NK-92 treated with Interleukin-12 subunit alpha and Interleukin-12 subunit beta, amount 100 ng/mL, for 24 hours (cell line): ENCODE measurements at regions not wholly inside any gene's neighbourhood (a gene's known extent, or its start where the extent isn't known, plus 50 kb on each side); places are given as distances from the start of the nearest gene placed in this dataset.

Experiments used
- DNase-seq: peaks from one replicate; lab custom pipeline; 2025; lab: John Stamatoyannopoulos, UW

DNA sequence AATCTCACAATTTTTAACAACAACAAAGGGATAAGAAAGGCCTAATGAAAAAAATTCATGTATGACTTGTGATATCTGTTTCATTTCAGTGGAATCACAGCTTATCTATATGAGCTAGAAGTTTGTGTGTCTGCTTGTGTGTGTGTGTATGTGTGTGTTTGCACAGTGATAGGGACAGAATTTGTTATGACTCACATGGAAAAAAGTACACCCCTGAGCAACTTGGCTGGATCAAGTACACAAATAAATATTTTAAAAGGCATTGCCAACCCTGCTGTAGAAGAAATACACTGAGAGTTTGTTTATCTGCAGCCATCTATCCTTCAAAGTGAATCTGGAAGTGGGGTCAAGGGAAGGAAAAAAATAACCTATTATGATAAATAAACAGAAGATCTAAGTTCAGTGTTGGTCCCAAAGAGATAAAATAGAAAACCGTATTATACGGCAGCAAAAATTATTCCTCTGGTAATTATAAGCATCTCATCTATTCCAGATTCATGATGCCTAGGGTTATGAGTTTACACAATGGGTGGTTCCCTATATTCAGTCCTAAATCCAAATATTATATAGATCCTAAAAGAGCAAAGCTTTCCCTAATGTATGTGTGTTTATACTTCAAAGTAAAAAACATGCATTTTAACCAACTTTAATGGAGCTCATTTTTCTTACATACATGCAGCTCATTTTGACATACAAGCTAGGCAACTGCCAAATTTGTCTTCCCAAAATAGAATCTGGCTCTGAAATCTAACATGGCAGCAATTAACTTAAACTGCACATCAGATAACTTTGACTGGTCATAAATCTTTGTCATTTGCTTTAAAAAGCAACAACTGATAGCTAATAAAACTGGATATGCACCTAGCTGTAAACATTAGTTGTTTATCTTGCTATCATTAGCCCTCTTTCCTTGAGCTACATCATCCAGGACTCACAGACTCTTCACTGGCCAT, 420.6 kb downstream of the IRS1 start:
- no peak for DNase-seq

DNA sequence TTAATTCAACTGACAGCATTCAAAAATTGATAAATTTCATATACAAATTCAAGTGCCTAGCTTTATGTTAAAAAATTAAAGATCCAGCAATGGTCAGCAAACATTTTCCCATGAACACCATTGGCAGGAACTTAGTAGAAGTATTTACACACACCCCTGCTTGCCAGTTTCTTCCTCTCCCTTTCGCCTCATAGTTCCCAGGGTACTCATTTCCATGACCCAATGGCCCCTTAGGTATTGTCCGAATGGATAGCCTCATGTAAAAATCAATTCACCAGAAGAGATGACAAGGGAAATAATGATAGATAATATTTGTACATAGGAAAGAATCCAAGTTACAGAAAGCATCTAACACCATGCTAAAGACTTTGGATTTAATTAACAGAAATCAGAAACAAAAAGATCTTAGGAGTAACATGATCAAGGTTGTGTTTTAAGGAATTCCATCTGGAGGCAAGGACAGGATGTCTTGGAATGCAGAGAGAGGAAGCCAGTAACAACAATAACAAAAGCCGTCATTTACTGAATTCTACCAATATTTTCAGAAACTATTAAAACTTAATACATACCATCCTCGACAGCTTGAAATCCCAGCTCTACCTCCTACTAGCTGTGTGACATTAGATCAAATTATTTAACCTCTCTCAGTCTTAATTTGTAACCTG, 423.0 kb downstream of the IRS1 start:
- DNase-seq, result no peak

DNA sequence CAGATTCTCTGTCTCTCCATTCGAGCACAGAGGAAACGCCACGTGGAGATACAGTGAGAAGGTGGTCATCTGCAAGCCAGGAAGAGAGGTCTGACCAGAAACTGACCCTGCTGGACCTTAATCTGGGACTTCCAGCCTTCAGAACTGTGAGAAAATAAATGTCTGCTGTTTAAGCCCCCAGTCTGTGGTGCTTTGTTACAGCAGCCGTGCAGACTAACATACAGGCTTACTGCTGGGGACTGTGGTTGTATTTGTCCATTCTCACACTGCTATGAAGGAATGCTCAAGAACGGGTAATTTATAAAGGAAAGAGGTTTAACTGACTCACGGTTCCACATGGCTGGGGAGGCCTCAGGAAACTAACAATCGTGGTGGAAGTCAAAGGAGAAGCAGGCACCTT, 432.7 kb downstream of the IRS1 start:
- no peak for DNase-seq

DNA sequence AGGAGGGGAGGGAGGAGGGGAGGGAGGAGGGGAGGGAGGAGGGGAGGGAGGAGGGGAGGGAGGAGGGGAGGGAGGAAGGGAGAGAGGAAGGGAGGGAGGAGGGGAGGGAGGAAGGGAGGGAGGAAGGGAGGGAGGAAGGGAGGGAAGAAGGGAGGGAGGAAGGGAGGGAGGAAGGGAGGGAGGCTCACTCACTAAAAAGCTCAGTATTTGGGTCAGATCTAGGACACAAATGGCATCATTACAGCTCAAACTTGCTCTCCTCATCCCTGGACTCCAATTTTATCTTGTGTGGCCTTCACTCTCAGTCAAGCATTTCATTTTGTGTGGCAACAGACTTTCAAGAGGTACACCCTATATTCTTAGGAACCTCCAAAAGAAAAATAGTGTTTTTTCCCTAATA, 435.4 kb downstream of the IRS1 start:
- DNase-seq, result no peak

DNA sequence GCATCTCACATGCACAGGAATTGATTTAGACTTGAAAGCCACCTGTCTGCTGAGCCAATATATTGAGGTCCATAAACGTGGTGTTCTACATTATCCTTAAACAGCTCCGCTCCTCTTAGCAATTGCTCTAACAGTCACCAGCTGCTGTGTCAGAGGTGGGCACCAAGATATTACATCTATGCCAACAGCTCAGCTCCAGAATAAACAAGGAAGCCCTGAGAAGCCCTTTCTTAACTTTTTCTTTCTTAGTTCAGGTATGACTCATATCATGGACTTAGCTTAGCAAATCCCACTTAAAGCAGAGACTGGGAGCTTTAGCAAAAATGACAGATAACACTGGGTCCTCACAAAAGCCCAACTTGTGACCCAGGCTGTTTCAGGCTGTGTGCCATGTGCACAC, 436.6 kb downstream of the IRS1 start:
- no peak for DNase-seq

DNA sequence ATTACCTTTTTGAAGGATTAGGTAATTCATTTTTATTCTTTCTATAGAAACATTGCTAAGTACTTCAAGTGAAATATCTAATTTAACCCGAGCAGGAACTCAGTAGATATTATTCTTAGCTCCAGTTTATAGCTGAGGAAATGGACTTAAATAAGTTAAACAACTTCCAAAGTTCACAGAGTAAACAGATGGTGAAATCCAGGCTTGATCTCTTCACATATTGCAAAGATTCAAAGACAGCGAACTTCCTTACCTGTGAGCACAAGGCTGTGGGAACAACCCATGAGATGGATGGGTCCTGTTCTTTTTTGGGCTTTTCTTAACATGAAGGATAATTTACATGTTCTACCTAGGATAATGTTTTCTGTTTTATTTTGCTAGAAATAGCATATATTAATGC, 439.0 kb downstream of the IRS1 start:
- no peak for DNase-seq

DNA sequence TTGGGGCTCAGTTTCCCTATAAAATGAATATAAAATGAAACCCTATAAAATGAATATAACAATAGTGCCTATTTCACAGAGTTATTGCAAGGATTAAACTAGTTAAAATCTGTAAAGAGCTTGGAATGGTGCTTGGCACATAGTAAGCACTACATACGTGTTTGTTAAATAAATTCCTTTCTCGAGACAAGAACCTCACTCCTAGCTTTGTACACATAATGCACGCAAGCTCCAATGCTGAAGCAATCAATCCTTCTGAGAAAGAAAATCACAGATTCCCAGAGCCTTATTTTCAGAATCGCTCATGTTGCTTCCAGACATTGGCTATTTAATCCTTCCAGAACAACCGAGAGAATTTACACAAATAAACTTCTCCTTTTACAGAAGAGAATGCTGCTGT, 440.9 kb downstream of the IRS1 start:
- DNase-seq, result no peak

DNA sequence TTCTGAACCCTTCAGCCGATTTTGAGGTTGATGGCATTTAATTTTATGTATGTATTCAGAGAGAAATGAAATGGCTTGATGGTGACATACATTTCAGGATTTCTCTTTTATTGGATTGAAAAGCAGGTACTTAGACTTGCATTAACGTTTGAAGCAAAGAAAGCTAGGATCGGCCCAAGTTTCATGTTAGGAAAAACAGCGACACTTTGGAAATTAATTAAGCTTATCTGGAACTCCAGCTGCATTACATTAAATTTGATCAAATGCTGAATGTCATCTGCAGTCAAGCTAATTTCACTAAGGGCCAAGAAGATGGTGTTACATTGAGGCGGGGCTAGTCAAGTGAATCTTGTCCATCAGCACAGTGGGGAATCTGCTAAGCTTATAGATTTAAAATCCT, 441.8 kb downstream of the IRS1 start:
- no peak for DNase-seq

DNA sequence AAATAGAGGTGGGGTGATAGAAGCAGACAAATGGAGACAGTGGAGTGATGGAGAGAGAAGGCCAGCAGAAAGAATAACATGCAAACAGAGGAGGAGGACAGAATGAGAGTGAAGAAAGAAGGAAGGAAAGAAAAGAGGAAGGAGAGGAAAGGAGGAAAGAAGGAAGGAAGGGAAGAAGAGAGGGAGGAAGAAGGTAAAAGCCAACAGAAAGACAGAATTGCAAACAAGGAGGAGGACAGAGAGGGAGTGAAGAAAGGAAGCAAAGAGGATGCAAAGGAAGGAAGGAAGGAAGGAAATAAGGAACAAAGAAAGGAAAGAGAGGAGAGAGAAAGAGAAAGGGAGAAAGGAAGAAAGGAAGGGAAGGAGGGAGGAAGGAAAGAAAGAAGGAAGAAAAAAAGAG, 444.0 kb downstream of the IRS1 start:
- DNase-seq, result no peak

DNA sequence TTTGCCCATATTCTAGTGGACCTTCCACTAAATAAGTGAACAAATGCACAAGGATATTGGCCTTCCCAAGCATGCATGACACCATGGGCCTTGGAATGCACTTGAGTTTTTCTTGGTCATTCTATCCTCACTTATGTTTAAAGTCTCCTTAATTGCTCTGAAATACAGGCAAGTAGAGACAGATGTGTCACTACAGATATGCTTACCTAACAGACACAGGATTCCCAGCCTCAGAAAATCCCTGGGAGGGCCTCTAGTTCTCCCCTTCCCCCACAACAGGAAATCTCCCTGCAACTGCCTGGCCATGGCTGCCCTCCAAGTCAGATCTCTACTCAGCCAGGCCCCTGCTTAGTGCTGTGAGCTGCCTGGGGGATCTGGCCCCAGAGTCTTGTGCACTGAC, 445.2 kb downstream of the IRS1 start:
- no peak for DNase-seq

DNA sequence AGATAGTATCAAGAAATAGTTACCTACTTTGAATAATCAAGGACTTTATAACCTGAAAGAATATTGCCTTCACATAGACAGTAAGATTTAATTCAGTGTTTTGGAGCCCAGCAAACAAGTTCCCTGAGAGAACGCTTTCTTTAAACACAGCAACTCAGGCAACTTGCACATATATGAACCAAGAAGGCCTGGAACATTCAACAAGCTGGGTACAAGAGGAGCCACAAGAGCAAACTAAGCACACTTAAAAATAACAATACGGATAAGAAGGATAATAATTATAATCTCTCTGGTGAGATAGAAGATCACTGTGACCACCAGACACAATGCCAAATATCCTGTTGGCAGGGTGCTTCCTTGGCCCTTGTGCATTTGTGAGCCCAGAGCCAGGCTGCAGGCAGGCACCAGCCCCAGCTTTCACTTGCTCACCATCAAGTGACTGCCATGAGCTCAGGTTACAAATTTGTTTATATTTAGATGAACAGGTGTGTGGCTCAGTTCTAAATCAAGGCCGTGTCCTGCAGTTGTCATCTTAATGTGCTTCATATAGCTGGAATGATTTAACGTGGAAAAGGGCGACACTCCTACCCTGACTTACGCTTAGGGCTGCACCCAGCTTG, 446.6 kb downstream of the IRS1 start:
- DNase-seq, result no peak

DNA sequence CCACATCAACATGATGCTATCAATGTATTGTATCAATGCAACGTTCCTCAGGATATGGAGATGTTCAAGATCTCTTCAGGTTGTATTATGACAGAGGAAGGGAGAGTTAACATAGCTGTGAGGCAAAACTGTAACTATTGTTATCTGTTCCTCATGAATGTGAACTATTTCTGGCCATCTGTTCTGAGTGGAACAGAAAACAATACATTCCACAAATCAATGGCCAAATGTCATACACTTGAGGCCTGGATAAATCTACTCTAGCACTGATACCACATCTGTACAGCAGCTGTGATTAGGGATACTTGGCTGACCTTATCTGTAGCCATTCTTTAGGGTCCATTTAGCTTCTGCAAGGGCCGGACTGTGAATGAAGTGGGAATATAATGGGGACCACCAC, 447.9 kb downstream of the IRS1 start:
- DNase-seq, result no peak

DNA sequence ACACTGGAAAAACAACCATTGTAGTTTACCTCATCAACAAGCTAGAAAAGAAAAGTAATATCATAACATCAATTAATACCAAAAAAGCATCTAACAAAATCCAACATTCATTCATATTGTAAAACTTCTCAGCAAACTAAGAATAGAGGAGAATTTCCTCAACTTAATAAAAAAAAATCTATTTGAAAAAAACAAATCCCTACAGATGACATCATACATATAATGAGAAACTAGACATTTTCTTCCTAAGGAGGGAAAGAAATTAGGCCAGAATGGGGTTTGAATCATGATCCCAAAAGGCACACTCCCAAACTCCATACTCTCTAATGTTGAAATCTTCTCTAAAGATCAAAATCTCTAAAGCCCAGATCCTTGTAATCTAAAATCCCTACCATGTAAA, 460.0 kb downstream of the IRS1 start:
- DNase-seq, result no peak

DNA sequence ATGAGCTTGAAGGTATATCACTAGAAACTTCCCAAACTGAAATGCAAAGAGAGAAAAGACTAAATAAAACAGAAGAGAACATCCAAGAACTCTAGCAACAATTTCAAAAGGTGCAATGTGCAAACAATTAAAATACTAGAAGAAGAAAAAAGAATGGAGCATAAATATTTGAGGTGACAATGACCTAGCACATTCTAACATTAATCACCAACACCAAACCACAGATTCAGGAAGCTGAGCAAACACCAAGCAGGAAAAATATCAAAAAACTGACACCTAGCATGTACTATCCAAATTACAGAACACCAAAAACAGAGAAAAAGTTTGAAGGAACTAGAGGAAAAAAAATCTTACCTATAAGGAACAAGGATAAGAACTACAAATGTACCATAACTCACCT, 460.8 kb downstream of the IRS1 start:
- DNase-seq, result no peak

DNA sequence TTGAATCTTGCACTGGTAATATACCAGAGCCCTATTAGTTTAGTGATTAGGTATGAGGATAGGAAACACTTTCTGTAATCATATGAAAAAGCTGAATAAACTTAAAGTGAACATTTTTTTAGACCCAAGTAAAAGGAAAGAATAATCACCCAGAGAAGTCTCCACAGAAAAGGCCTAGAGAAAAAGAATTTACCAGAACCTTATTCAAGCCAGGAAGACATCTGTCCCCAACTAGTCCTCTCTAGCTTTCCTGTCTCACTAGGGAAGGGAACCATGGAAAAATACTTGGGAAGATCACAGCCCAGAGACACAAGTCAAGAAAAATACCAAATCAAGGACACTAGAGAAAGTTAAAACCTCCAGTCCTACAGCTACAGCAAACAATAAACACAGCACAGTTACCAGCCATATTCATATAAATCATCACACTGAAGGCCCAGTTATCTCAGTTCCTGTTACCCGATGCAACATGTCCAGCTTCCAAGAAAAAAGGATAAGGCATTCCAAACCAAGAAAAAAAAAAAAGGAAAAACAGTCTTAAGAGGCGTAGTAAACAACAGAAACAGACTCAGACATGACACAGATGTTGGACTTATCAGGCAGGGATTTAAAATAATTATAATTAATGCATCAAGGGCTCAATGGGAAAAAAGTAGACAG, 461.5 kb downstream of the IRS1 start:
- no peak for DNase-seq

DNA sequence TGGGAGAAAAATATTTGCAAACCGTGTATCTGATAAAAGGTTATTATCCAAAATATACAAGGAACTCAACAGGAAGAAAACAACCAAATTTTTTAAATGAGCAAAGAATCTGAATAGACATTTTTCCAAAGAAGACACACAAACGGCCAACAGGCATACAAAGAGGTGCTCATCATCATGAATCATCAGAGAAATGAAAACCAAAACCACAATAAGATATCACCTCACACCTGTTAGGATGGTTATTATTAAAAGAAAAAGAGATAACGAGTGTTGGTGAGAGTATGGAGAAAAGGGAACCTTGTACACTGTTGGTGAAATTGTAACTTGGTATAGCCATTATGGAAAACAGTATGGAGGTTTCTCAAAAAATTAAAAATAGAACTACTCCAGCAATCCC, 463.3 kb downstream of the IRS1 start:
- no peak for DNase-seq

DNA sequence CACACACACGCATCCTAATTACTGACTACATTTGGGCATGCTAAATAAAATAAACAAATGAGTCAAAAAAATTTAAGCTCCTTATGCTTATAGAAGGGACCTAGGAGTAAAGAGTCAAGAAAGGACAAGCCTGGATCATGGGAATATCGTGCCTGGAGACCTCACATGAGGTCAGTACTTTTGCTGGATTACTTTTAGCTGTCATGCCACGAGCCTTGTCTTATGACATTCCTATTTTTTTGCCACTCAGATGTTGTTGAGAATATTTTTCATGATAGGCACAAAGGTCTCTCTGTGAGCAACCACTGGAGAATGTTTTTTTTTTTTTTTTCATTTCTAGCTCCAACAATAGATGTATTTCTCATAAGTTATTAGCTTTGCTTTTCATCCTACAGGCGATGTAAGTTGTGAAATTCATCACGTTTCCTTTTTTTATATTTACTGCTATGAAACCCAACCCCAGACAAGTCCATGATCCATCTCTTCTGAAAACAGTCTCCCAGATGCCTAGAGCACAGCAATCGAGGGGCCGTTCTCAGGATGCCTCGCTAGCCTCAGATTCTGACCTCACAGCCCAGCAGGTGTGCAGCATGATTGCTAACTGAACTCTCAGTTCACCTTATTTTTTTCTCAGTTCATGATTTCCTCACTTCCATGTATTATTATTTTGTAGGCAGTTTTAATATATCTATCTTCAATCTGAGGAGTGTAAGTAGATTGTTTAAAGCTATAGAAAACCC, 464.5 kb downstream of the IRS1 start:
- no peak for DNase-seq

DNA sequence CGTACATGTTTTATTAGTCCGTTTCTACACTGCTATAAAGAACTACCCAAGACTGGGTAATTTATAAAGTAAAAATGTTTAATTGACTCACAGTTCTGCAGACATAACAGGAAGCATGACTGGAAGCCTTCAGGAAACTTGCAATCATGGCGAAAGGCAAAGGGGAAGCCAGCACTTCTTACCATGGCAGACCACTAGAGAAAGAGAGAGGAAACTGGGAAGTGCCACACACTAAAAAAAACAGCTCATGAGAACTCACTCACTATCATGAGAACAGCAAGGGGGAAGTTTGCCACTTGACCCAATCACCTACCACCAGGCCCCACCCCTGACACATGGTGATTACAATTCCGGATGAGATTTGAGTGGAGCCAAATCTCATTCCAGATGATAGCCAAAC, 466.2 kb downstream of the IRS1 start:
- no peak for DNase-seq

DNA sequence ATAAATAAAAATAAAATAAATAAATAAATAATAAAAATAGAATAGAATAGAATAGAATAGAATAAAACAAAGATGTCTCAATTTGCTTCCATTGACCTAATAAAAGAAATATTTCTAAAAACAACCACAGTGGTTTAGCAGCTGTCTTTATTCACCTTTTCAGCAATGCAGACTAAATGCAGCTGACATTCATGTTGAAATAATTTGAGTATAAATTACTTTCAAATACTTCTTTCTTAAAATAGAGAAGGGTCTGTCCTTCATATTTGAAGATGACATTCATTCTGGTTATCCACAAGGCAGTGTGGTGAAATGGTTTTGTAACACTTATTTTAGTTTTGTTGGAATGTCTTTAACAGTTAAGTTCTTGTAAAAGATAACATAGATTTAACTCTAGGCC, 469.4 kb downstream of the IRS1 start:
- no peak for DNase-seq

DNA sequence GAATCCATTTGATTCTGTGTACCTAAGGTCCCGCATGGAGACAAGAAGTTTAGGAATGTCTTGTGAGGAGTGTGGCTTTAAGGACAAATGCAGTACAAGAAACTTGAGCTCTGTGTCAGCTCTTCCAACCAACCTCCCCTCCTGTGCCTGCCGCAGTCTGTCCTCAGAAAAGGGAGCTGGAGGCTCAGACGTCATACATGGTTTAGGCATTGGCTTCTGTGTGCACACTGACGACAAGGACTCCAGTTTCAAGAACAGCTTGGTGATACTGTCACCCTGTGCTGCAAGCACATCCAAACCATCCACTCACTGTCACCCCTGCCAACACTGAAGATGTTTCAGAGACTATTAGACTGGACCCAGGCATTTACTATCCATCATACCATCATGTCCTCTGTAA, 470.4 kb downstream of the IRS1 start:
- peak; percentile 0 for DNase-seq

DNA sequence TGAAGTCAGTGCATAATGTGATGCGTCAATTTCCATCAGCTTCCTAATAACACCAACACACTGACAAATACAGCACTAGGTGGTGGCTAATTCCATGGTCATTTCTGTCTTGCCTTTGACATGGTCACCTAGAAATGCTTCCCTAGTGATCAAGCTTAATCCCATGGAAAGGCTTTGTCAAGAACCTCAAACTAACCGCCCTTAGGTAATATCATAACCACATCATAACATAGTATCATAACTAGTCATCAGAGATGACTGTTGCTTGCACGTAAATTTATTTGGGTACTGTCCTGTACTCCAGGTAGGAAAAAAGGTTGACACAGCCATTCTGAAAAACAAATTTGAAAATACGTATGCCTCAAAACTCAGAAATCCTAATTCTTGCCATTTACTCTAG, 471.8 kb downstream of the IRS1 start:
- no peak for DNase-seq

DNA sequence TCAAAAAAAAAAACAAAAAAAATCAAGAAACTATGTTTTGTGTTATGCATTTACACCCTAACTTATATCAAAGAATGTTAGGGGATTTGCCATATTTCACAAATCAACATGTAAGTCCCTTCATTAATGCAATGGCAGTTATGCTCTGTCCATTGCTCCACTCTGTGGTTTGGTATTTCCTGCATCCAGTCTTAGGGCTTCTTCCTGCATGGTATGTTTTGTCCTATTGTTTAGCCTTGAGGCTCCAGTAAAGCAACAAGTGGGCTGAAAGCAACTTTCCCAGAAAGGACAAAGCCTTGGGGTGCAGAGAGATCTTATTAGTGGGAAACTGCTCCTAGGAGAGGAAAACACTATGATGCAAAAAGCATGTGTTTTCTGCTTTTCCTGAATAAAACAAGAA, 474.1 kb downstream of the IRS1 start:
- no peak for DNase-seq
